Urinary bladder (tissue), 3 donors: ENCODE measurements at regions not wholly inside any gene's neighbourhood (a gene's known extent, or its start where the extent isn't known, plus 50 kb on each side); places are given as distances from the start of the nearest gene placed in this dataset.

ENCODE experiments used
- DNase-seq: peaks from one replicate; pipeline ENCODE4 v3.0.0-alpha.2; 2015; ENCODE audit errors: extremely low spot score
- H3K27ac ChIP-seq: one replicate; pipeline ENCODE4 v1.5.1; 2013; ENCODE audit warnings: low read depth, mild to moderate bottlenecking, moderate library complexity
- H3K36me3 ChIP-seq: one replicate; pipeline ENCODE4 v1.6.1; 2013; ENCODE audit warnings: mild to moderate bottlenecking, moderate library complexity; ENCODE audit not compliant: insufficient read depth
- H3K4me1 ChIP-seq: one replicate; pipeline ENCODE4 v1.6.1; 2013; ENCODE audit warnings: mild to moderate bottlenecking, moderate library complexity; ENCODE audit not compliant: insufficient read depth
- H3K4me3 ChIP-seq: one replicate; pipeline ENCODE4 v1.5.1; 2013; ENCODE audit warnings: low read depth, low read length
- WGBS: extraction: QIAGEN DNeasy Blood & Tissue Kit; methylation state at CpG from one replicate; pipeline ENCODE4 v1.1.7; 2013; 5-methylcytosine and 5-hydroxymethylcytosine counted together
- donor health status: healthy with polysubstance abuse.
- donor health status: healthy.

- Histone ChIP-seq H3K4me3 (no peak overlapping the region), H3K36me3 (no peaks in the 10 kb centered on the region), H3K4me1 (no peaks in the 10 kb centered on the region), H3K27ac (no peak overlapping the region)
- WGBS, result 30% methylated on average over 2 of the region's 2 CpGs
- peak; percentile 23 for DNase-seq
Measured at GRCh38 chr3:104596551-104596950, 770.2 kb upstream of the ALCAM start.

- Histone ChIP-seq H3K4me1 (no peaks in the 10 kb centered on the region), H3K27ac (no peak overlapping the region), H3K36me3 (no peaks in the 10 kb centered on the region), H3K4me3 (no peak overlapping the region)
- WGBS, result 85% methylated on average over 6 of the region's 6 CpGs
- peak; percentile 61 for DNase-seq
Measured at GRCh38 chr3:104598848-104599511, 767.7 kb upstream of the ALCAM start.

GRCh38 chr3:104604326-104605010 is 762.2 kb upstream of the ALCAM start:
- Histone ChIP-seq H3K27ac (no peak overlapping the region), H3K36me3 (no peaks in the 10 kb centered on the region), H3K4me1 (no peaks in the 10 kb centered on the region), H3K4me3 (no peak overlapping the region)
- no peak for DNase-seq
- 73% methylated on average over 3 of the region's 3 CpGs for WGBS

- Histone ChIP-seq H3K36me3 (no peaks in the 10 kb centered on the region), H3K4me3 (no peak overlapping the region), H3K27ac (no peak overlapping the region), H3K4me1 (no peaks in the 10 kb centered on the region)
- no peak for DNase-seq
- 57% methylated on average over 2 of the region's 2 CpGs for WGBS
Measured at GRCh38 chr3:104606812-104607211, 759.9 kb upstream of the ALCAM start.

- Histone ChIP-seq H3K4me1 (no peaks in the 10 kb centered on the region), H3K4me3 (no peak overlapping the region), H3K36me3 (no peaks in the 10 kb centered on the region), H3K27ac (no peak overlapping the region)
- DNase-seq, result no peak
- WGBS, result 63% methylated on average over 4 of the region's 4 CpGs
Measured at GRCh38 chr3:104610730-104611652, 755.7 kb upstream of the ALCAM start.

GRCh38 chr3:104612218-104612617 is 754.5 kb upstream of the ALCAM start:
- no peak for DNase-seq
- Histone ChIP-seq H3K4me1 (no peaks in the 10 kb centered on the region), H3K36me3 (no peaks in the 10 kb centered on the region), H3K27ac (no peak overlapping the region), H3K4me3 (no peak overlapping the region)

- Histone ChIP-seq H3K4me3 (no peak overlapping the region), H3K36me3 (no peaks in the 10 kb centered on the region), H3K27ac (no peak overlapping the region), H3K4me1 (no peaks in the 10 kb centered on the region)
- no peak for DNase-seq
- 76% methylated on average over 2 of the region's 2 CpGs for WGBS
Measured at GRCh38 chr3:104614564-104614963, 752.1 kb upstream of the ALCAM start.

- WGBS, result 58% methylated on average over 6 of the region's 6 CpGs
- Histone ChIP-seq H3K36me3 (no peaks in the 10 kb centered on the region), H3K4me1 (no peaks in the 10 kb centered on the region), H3K4me3 (no peak overlapping the region), H3K27ac (no peak overlapping the region)
- no peak for DNase-seq
Measured at GRCh38 chr3:104628185-104628789, 738.4 kb upstream of the ALCAM start.

- WGBS, result 48% methylated on average over 1 of the region's 1 CpG
Measured at GRCh38 chr3:104629038-104629437, 737.7 kb upstream of the ALCAM start.

GRCh38 chr3:104631254-104631653 is 735.5 kb upstream of the ALCAM start:
- no peaks in the 10 kb centered on the region for H3K36me3 ChIP-seq
- no peak for DNase-seq
- WGBS, result 95% methylated on average over 2 of the region's 2 CpGs
- H3K4me3 ChIP-seq, result no peak overlapping the region
- no peak overlapping the region for H3K27ac ChIP-seq
- H3K4me1 ChIP-seq, result no peaks in the 10 kb centered on the region

More at GRCh38 chr3:104629038-104629437, 737.7 kb upstream of the ALCAM start:
- Histone ChIP-seq H3K27ac (no peak overlapping the region), H3K36me3 (no peaks in the 10 kb centered on the region), H3K4me3 (no peak overlapping the region), H3K4me1 (no peaks in the 10 kb centered on the region)
- no peak for DNase-seq

GRCh38 chr3:104632521-104632920 is 734.2 kb upstream of the ALCAM start:
- H3K4me3 ChIP-seq, result no peak overlapping the region
- 67% methylated on average over 3 of the region's 3 CpGs for WGBS
- DNase-seq, result no peak
- no peaks in the 10 kb centered on the region for H3K36me3 ChIP-seq
- H3K4me1 ChIP-seq, result no peaks in the 10 kb centered on the region
- no peak overlapping the region for H3K27ac ChIP-seq

- Histone ChIP-seq H3K36me3 (no peaks in the 10 kb centered on the region), H3K4me1 (no peaks in the 10 kb centered on the region), H3K4me3 (no peak overlapping the region), H3K27ac (no peak overlapping the region)
- 93% methylated on average over 1 of the region's 1 CpG for WGBS
- no peak for DNase-seq
Measured at GRCh38 chr3:104632947-104633346, 733.8 kb upstream of the ALCAM start.

- no peak overlapping the region for H3K4me3 ChIP-seq
- no peaks in the 10 kb centered on the region for H3K4me1 ChIP-seq
- WGBS, result 89% methylated on average over 4 of the region's 4 CpGs
- no peak for DNase-seq
- no peak overlapping the region for H3K27ac ChIP-seq
- H3K36me3 ChIP-seq, result no peaks in the 10 kb centered on the region
Measured at GRCh38 chr3:104635872-104636580, 730.7 kb upstream of the ALCAM start.
